Stimulated activated CD8-positive, alpha-beta memory T cell treated with anti-CD3 and anti-CD28 coated beads, Interleukin-12 subunit alpha, Interleukin-12 subunit beta, amount 100 ng/mL, for 1 hour (primary cell): ENCODE measurements at regions not wholly inside any gene's neighbourhood (a gene's known extent, or its start where the extent isn't known, plus 50 kb on each side); places are given as distances from the start of the nearest gene placed in this dataset.

Source experiments
- DNase-seq: peaks from one replicate; pipeline ENCODE4 v3.0.0-alpha.2; 2020; ENCODE audit warnings: low read depth

GRCh38 chr6:148157841-148158240 is 184.8 kb upstream of the SASH1 start:
- no peak for DNase-seq

- no peak for DNase-seq
Observed at GRCh38 chr6:148164645-148165044, 178.0 kb upstream of the SASH1 start.

- DNase-seq: no peak
Observed at GRCh38 chr6:148166339-148166968, 176.2 kb upstream of the SASH1 start.

- DNase-seq: no peak
Observed at GRCh38 chr6:148169706-148170105, 172.9 kb upstream of the SASH1 start.

- DNase-seq: no peak
Observed at GRCh38 chr6:148170286-148170685, 172.4 kb upstream of the SASH1 start.

- no peak for DNase-seq
Observed at GRCh38 chr6:148173548-148173947, 169.1 kb upstream of the SASH1 start.

- DNase-seq: no peak
Observed at GRCh38 chr6:148175550-148176188, 167.0 kb upstream of the SASH1 start.

- DNase-seq: no peak
Observed at GRCh38 chr6:148177589-148178233, 164.9 kb upstream of the SASH1 start.

- DNase-seq: no peak
Observed at GRCh38 chr6:148179786-148180185, 162.9 kb upstream of the SASH1 start.

- no peak for DNase-seq
Observed at GRCh38 chr6:148182378-148182777, 160.3 kb upstream of the SASH1 start.

- DNase-seq: no peak
Observed at GRCh38 chr6:148183776-148184175, 158.9 kb upstream of the SASH1 start.

- DNase-seq: no peak
Observed at GRCh38 chr6:148186916-148187315, 155.7 kb upstream of the SASH1 start.

GRCh38 chr6:148192310-148192709 is 150.3 kb upstream of the SASH1 start:
- DNase-seq: no peak

- no peak for DNase-seq
Observed at GRCh38 chr6:148193063-148193680, 149.5 kb upstream of the SASH1 start.

GRCh38 chr6:148195511-148195910 is 147.1 kb upstream of the SASH1 start:
- DNase-seq: no peak

- DNase-seq: no peak
Observed at GRCh38 chr6:148199584-148199983, 143.1 kb upstream of the SASH1 start.

- DNase-seq: no peak
Observed at GRCh38 chr6:148200293-148200692, 142.3 kb upstream of the SASH1 start.

GRCh38 chr6:148200781-148201180 is 141.9 kb upstream of the SASH1 start:
- no peak for DNase-seq

- DNase-seq: no peak
Observed at GRCh38 chr6:148203281-148203925, 139.2 kb upstream of the SASH1 start.

- peak; percentile 4 for DNase-seq
Observed at GRCh38 chr6:148203970-148204369, 138.7 kb upstream of the SASH1 start.

GRCh38 chr6:148208298-148208697 is 134.3 kb upstream of the SASH1 start:
- DNase-seq: no peak

- DNase-seq: no peak
Observed at GRCh38 chr6:148211777-148212324, 130.8 kb upstream of the SASH1 start.
